Stimulated activated naive CD4-positive, alpha-beta T cell treated with Interleukin-2 at 50 U/mL for 16 hours (primary cell): ENCODE measurements at regions not wholly inside any gene's neighbourhood (a gene's known extent, or its start where the extent isn't known, plus 50 kb on each side); places are given as distances from the start of the nearest gene placed in this dataset.
A peak's percentile ranks its signal among the peaks of the same experiment; 100 is the strongest.
"Not testable (repeated sequence)": the region's sequence is repeated elsewhere in the genome, so short reads cannot be mapped to it uniquely, and the experiment has no call there.

Experiments used
- DNase-seq: peaks from one replicate; lab custom pipeline; 2025; lab: John Stamatoyannopoulos, UW

GRCh38 chr11:67873223-67873622 is 130.7 kb downstream of the UNC93B1 start:
- not testable (repeated sequence) for DNase-seq

- DNase-seq: not testable (repeated sequence)
Observed at GRCh38 chr11:67871168-67871567, 132.7 kb downstream of the UNC93B1 start.

GRCh38 chr11:67862896-67863295 is 141.0 kb downstream of the UNC93B1 start:
- DNase-seq: not testable (repeated sequence)

GRCh38 chr11:67859513-67860161 is 144.3 kb downstream of the UNC93B1 start:
- peak; percentile 31 for DNase-seq

- not testable (repeated sequence) for DNase-seq
Observed at GRCh38 chr11:67850747-67851146, 153.2 kb downstream of the UNC93B1 start.

GRCh38 chr11:67849766-67850165 is 154.1 kb downstream of the UNC93B1 start:
- not testable (repeated sequence) for DNase-seq

GRCh38 chr11:67847896-67848875 is 155.7 kb downstream of the UNC93B1 start:
- not testable (repeated sequence) for DNase-seq

GRCh38 chr11:67846303-67846702 is 157.6 kb downstream of the UNC93B1 start:
- not testable (repeated sequence) for DNase-seq

GRCh38 chr11:67845296-67845695 is 158.6 kb downstream of the UNC93B1 start:
- not testable (repeated sequence) for DNase-seq

GRCh38 chr11:67840599-67840998 is 163.3 kb downstream of the UNC93B1 start:
- DNase-seq: not testable (repeated sequence)

- not testable (repeated sequence) for DNase-seq
Observed at GRCh38 chr11:67830152-67830551, 155.7 kb upstream of the ALDH3B2 start.

GRCh38 chr11:67826951-67827296 is 152.5 kb upstream of the ALDH3B2 start:
- DNase-seq: not testable (repeated sequence)

GRCh38 chr11:67826028-67826950 is 151.9 kb upstream of the ALDH3B2 start:
- not testable (repeated sequence) for DNase-seq

GRCh38 chr11:67824861-67825260 is 150.4 kb upstream of the ALDH3B2 start:
- not testable (repeated sequence) for DNase-seq

GRCh38 chr11:67820081-67820480 is 145.7 kb upstream of the ALDH3B2 start:
- no peak for DNase-seq

- not testable (repeated sequence) for DNase-seq
Observed at GRCh38 chr11:67817558-67817957, 143.1 kb upstream of the ALDH3B2 start.

- DNase-seq: not testable (repeated sequence)
Observed at GRCh38 chr11:67809301-67809700, 134.9 kb upstream of the ALDH3B2 start.

GRCh38 chr11:67807896-67808295 is 133.5 kb upstream of the ALDH3B2 start:
- not testable (repeated sequence) for DNase-seq

- DNase-seq: not testable (repeated sequence)
Observed at GRCh38 chr11:67806728-67807235, 132.4 kb upstream of the ALDH3B2 start.

GRCh38 chr11:67806183-67806582 is 131.8 kb upstream of the ALDH3B2 start:
- DNase-seq: not testable (repeated sequence)
